Caco-2 (cell line): ENCODE measurements at regions not wholly inside any gene's neighbourhood (a gene's known extent, or its start where the extent isn't known, plus 50 kb on each side); places are given as distances from the start of the nearest gene placed in this dataset.

ENCODE experiments used
- BruUV-seq: library from RNA; stranded (reverse); fragments of 400-500 nt; replicated peaks from 2 replicates; lab custom pipeline; 2021; lab: Mats Ljungman, UMichigan
- CTCF ChIA-PET: fragments of 300-600 bp; sonication (Branson Sonifier 250); formaldehyde crosslinking; loops from one replicate; lab custom pipeline; 2022; ENCODE audit warnings: antibody characterized with exemption; lab: Charles Lee
- POLR2A ChIA-PET: fragments of 300-600 bp; sonication (Branson Sonifier 250); formaldehyde crosslinking; loops from one replicate; lab custom pipeline; 2022; ENCODE audit warnings: antibody characterized with exemption; lab: Charles Lee
- DNase-seq, 2 experiments: peaks; one replicate each; pipeline versions ENCODE4 v3.0.0 to v3.0.0-alpha.2; 2020 to 2022
- H3K27me3 ChIP-seq: replicated peaks from 2 replicates; pipeline ENCODE4 v1.6.0; 2011; ENCODE audit warnings: low read length; ENCODE audit not compliant: control insufficient read depth, insufficient read depth
- H3K36me3 ChIP-seq: 2 replicates; pipeline ENCODE4 v1.5.1; 2011; ENCODE audit warnings: low read length; ENCODE audit not compliant: control insufficient read depth, insufficient read depth
- H3K4me1 ChIP-seq: fragments of 250-450 bp; sonication (Bioruptor Pico); 2 replicates; pipeline ENCODE4 v1.5.1; 2020; ENCODE audit warnings: mild to moderate bottlenecking
- H3K4me3 ChIP-seq: 2 replicates; pipeline ENCODE4 v1.5.1; 2011; ENCODE audit warnings: low read depth, mild to moderate bottlenecking, control low read depth, low read length
- H3K9me3 ChIP-seq: fragments of 250-450 bp; sonication (Bioruptor Pico); 2 replicates; pipeline ENCODE4 v1.5.1; 2020; ENCODE audit warnings: mild to moderate bottlenecking, moderate library complexity
- H3K27ac Mint-ChIP-seq: one replicate; pipeline ENCODE4 v1.8.0; 2022; ENCODE audit warnings: mixed read lengths; ENCODE audit not compliant: unreplicated experiment
- H3K27me3 Mint-ChIP-seq: one replicate; pipeline ENCODE4 v1.8.0; 2022; ENCODE audit warnings: mixed read lengths; ENCODE audit not compliant: insufficient read depth, unreplicated experiment
- H3K36me3 Mint-ChIP-seq: one replicate; pipeline ENCODE4 v1.8.0; 2022; ENCODE audit warnings: mild to moderate bottlenecking, mixed read lengths; ENCODE audit not compliant: insufficient read depth, unreplicated experiment
- H3K4me1 Mint-ChIP-seq: one replicate; pipeline ENCODE4 v1.8.0; 2022; ENCODE audit warnings: low read depth, mixed read lengths; ENCODE audit not compliant: unreplicated experiment
- H3K4me3 Mint-ChIP-seq: one replicate; pipeline ENCODE4 v1.8.0; 2022; ENCODE audit warnings: mild to moderate bottlenecking, moderate library complexity, mixed read lengths; ENCODE audit not compliant: unreplicated experiment
- H3K9me3 Mint-ChIP-seq: one replicate; pipeline ENCODE4 v1.8.0; 2022; ENCODE audit warnings: mixed read lengths; ENCODE audit not compliant: unreplicated experiment
- intact Hi-C: fragments of 100-400 bp; cut with micrococcal nuclease; formaldehyde crosslinking; loops from one replicate; pipeline ENCODE4 v1.10.0; 2022; ENCODE audit not compliant: unreplicated experiment
- TF ChIP-seq, protein P1 (sequence below), 2 experiments: fragments of 200-600 bp in 1 of 2; IDR thresholded peaks; 1 replicate in 1 of 2; 2 replicates in 1 of 2; pipeline versions ENCODE4 v1.5.1 to v1.8.0; 2011 to 2022; ENCODE audit warnings: antibody characterized with exemption in 1 of 2, control low read depth in 1 of 2, inconsistent platforms in 1 of 2, low read depth in 1 of 2, low read length in 1 of 2, mild to moderate bottlenecking in 1 of 2, moderate library complexity in 1 of 2; ENCODE audit not compliant: insufficient read depth in 1 of 2, severe bottlenecking in 1 of 2, unreplicated experiment in 1 of 2

DNA sequence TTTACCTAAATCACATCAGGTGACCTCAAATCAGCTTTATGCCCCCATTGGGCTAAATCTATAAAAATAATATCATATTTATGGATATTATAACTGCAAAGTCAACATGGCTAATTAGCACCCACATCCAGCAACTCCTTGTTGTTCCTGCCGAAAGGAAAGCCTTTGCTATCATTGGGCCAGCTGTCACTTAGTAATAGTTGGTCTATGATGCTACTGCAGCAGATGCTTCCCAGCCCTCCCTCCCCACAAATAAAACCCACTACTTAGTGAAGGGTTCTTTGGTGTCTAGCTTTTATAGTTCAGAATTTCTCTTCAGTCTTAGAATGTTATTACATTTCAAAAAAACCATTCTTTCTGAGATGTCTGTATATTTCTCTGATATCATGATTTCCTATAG, 116.9 kb upstream of the ENPEP start:
- TF ChIP-seq, protein P1, sequence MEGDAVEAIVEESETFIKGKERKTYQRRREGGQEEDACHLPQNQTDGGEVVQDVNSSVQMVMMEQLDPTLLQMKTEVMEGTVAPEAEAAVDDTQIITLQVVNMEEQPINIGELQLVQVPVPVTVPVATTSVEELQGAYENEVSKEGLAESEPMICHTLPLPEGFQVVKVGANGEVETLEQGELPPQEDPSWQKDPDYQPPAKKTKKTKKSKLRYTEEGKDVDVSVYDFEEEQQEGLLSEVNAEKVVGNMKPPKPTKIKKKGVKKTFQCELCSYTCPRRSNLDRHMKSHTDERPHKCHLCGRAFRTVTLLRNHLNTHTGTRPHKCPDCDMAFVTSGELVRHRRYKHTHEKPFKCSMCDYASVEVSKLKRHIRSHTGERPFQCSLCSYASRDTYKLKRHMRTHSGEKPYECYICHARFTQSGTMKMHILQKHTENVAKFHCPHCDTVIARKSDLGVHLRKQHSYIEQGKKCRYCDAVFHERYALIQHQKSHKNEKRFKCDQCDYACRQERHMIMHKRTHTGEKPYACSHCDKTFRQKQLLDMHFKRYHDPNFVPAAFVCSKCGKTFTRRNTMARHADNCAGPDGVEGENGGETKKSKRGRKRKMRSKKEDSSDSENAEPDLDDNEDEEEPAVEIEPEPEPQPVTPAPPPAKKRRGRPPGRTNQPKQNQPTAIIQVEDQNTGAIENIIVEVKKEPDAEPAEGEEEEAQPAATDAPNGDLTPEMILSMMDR (IDR thresholded peaks at IDR 0.05; ENCODE audit: insufficient read depth in 1 of 2, low read depth in 1 of 2, low read length in 1 of 2, severe bottlenecking in 1 of 2, unreplicated experiment in 1 of 2) = no peak
- ChIA-PET POLR2A (no interaction called here), CTCF (no interaction called here)
- H3K9me3 Mint-ChIP-seq = no peaks in the 10 kb centered on the region
- BruUV-seq = no TSS peak
- no peak overlapping the region for H3K4me3 Mint-ChIP-seq
- H3K9me3 ChIP-seq = no peaks in the 10 kb centered on the region
- intact Hi-C loops = no loop called here
- H3K36me3 ChIP-seq = no peaks in the 10 kb centered on the region
- H3K27me3 ChIP-seq = no peaks in the 10 kb centered on the region; the same call in 1 of the 2 replicates
- no peak overlapping the region for H3K4me3 ChIP-seq
- no peak overlapping the region for H3K27ac Mint-ChIP-seq
- H3K27me3 Mint-ChIP-seq = peaks cover 12% of the 10 kb centered on the region
- no peak for DNase-seq
- no peaks in the 10 kb centered on the region for H3K36me3 Mint-ChIP-seq
- no peaks in the 10 kb centered on the region for H3K4me1 Mint-ChIP-seq
- H3K4me1 ChIP-seq = no peaks in the 10 kb centered on the region

DNA sequence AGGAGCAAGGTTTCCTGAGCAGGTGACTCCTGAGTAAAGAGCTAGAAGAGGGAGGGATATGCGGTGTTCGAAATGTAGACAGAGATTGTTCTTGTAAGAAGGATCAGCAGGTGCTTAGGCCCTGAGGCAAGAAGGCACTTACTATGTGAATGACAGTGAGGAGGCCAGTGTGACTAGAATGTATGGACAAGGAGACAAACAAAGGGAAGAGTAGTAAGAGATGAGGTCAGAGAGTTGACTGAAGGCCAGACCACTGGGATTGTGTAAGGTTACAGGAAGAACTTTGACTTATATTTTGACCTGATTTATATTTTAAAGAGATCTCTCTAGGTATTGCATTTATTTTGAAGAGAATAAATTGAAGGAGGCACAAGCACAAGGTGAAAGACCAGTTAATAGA, 118.4 kb upstream of the ENPEP start:
- TF ChIP-seq, protein P1 (IDR thresholded peaks at IDR 0.05; ENCODE audit: insufficient read depth in 1 of 2, low read depth in 1 of 2, low read length in 1 of 2, severe bottlenecking in 1 of 2, unreplicated experiment in 1 of 2) = no peak
- no peak for DNase-seq
- no peaks in the 10 kb centered on the region for H3K36me3 ChIP-seq
- no peak overlapping the region for H3K4me3 ChIP-seq
- H3K4me3 Mint-ChIP-seq = no peak overlapping the region
- H3K27me3 ChIP-seq = no peaks in the 10 kb centered on the region; the same call in 1 of the 2 replicates
- no peaks in the 10 kb centered on the region for H3K4me1 Mint-ChIP-seq
- no peak overlapping the region for H3K27ac Mint-ChIP-seq
- intact Hi-C loops = no loop called here
- H3K9me3 Mint-ChIP-seq = no peaks in the 10 kb centered on the region
- POLR2A ChIA-PET = no interaction called here
- no peaks in the 10 kb centered on the region for H3K4me1 ChIP-seq
- peaks cover 19% of the 10 kb centered on the region for H3K27me3 Mint-ChIP-seq
- no peaks in the 10 kb centered on the region for H3K36me3 Mint-ChIP-seq
- CTCF ChIA-PET = no interaction called here
- BruUV-seq = no TSS peak
- H3K9me3 ChIP-seq = no peaks in the 10 kb centered on the region

DNA sequence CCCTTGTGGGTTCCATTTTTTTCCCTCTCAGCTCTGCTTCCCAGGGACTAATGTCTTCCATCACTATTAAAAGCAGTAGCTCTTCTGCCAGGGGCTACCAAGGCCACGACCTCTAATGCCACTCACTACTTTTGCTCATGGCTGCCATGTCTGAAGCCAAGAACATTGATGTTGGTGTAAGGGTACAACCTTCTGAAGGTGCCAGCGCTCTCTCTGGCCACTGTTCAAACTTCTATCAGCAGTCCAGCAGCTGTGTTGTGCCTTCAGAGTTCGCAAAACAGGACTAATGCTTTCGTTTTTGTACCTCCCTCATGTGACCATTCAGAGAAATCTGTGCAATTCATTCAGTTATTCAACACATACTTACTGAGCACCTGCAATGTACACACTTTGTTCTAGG, 121.5 kb upstream of the ENPEP start:
- Histone ChIP-seq H3K36me3 (no peaks in the 10 kb centered on the region), H3K4me3 (no peak overlapping the region), H3K4me1 (no peaks in the 10 kb centered on the region), H3K27me3 (no peaks in the 10 kb centered on the region; the same call in 1 of the 2 replicates), H3K9me3 (no peaks in the 10 kb centered on the region)
- CTCF ChIA-PET = no interaction called here
- POLR2A ChIA-PET = no interaction called here
- Mint-ChIP-seq H3K27me3 (peaks cover 23% of the 10 kb centered on the region), H3K4me1 (no peaks in the 10 kb centered on the region), H3K27ac (no peak overlapping the region), H3K9me3 (no peaks in the 10 kb centered on the region), H3K4me3 (no peak overlapping the region), H3K36me3 (no peaks in the 10 kb centered on the region)
- TF ChIP-seq, protein P1 (IDR thresholded peaks at IDR 0.05; ENCODE audit: insufficient read depth in 1 of 2, low read depth in 1 of 2, low read length in 1 of 2, severe bottlenecking in 1 of 2, unreplicated experiment in 1 of 2) = no peak
- intact Hi-C loops = no loop called here
- no peak for DNase-seq
- BruUV-seq = no TSS peak
